Cerebellar cortex (tissue), 1 donor: ENCODE measurements at regions not wholly inside any gene's neighbourhood (a gene's known extent, or its start where the extent isn't known, plus 50 kb on each side); places are given as distances from the start of the nearest gene placed in this dataset.
"Not testable (repeated sequence)": the region's sequence is repeated elsewhere in the genome, so short reads cannot be mapped to it uniquely, and the experiment has no call there.

Experiments used
- DNase-seq: peaks from one replicate; pipeline ENCODE4 v3.0.0-alpha.2; 2015; ENCODE audit warnings: low spot score

DNA sequence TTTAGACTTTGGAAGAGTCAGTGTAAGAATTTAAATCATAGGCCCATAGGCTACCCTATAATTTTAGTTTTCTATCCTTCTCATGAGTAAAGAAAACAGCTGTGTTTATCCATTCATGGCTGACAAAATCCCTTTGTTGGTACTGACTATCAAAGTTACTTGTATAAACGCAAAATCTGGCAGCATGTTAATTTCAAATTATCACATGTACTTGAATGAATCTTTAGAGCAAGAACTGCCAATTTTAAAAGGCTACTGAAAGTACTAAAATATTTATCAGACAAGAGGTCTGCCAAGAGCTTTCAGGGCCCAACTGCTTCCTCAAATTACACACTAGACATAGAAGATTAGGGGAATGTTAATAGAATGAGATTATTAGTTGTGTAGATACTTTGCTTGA is 66.6 kb downstream of the MYL12B start:
- no peak for DNase-seq

DNA sequence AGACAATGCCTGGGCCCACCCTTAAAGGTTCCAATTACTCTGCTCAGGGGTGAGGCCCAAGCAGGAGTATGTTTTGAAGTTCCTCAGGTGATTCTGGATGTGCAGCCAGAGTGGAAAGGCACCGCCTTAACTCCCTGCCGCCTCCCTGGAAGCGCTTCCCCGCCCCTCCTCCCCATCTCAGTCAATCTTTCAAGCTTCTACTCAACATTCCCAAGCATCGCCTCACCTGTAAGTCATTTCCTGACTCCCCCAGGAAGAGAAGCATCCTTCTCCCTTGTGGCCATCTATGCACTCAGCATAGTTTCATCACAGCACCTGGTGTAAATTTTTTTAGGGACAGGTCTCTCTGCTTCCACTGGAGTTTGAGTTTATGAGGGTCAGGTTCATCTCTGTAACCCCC is 67.5 kb downstream of the MYL12B start:
- DNase-seq = peak; percentile 71

DNA sequence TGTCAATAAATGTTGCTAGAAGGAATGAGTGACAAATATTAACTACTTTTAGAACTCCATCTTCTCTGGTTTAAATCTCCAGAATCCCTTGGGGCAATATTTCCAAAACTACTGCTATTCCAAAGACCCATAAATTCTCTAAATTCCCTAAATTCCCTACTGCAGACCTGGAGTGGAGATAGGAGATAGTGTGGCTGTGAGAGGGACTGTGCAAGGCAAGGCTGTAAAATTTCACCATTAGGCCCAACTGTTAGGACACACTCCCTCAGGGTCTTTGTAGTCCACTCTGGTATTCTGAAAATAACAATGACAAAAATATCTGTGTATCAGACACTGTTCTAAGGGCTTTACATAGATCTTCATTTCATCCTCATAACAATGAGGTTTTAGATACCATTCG is 67.9 kb downstream of the MYL12B start:
- DNase-seq = no peak

DNA sequence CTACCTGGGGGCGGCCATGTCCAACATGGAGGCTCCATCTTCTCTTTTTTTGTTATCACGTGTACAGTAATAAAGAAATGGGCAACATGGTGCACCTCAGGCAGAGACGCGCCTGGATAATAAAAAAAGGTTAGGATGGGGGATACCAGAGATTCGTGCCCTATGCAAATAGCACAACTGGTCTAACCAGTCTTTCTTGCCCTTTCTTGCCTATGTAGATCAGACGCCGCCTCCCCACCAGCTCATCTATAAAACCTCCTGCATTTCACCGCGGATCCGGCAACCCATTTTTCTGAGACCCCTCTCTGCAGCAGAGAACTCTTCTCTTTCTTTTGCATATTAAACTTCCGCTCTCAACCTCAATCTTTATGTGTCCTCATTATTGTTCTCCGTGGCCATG is 68.7 kb downstream of the MYL12B start:
- no peak for DNase-seq

DNA sequence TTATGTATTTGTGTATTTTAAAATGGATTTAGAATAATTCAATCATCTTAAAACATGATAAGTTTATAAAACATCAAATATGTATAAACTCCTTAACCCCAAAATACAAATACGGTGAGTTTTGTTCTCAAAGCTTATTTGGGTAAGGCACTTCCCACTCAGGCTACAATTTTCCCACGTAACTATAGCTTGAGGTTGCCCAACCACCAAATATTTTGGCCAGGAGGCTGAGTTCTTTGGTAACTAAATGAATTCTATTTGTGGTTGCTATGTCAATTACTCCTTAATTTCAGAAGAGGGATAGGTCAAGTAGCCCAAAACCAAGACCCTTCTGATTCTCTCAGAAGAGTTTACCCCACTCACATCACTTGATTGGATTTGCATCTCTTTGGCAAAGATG is 70.4 kb downstream of the MYL12B start:
- DNase-seq = no peak

DNA sequence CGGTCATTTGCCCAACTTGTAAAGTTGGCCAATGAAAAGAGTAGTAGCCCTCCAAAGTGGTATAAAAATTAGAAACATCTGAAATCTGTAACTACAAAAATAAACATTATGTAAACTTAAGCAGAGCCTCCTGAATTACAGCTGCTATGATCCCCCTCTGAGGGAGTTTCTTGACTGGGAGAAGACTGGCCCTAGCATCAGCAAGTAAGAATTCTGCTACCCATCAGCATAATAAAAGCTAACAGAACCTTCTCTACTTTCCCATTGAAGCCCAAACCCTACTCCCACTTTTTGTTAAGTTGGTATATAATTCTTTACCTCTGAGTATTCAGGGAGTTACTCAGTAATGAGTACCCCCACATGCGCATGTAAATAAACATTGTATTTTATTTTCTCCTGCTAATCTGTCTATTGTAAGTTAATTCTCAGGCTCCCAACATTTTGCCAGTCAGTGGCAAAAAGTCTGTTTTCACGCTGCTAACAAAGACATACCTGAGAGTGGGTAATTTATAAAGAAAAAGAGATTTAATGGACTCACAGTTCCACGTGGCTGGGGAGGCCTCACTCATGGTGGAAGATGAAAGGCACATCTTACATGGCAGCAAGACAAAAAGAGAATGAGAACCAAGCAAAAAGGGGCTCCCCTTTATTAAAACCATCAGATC is 71.3 kb downstream of the MYL12B start:
- DNase-seq = no peak

DNA sequence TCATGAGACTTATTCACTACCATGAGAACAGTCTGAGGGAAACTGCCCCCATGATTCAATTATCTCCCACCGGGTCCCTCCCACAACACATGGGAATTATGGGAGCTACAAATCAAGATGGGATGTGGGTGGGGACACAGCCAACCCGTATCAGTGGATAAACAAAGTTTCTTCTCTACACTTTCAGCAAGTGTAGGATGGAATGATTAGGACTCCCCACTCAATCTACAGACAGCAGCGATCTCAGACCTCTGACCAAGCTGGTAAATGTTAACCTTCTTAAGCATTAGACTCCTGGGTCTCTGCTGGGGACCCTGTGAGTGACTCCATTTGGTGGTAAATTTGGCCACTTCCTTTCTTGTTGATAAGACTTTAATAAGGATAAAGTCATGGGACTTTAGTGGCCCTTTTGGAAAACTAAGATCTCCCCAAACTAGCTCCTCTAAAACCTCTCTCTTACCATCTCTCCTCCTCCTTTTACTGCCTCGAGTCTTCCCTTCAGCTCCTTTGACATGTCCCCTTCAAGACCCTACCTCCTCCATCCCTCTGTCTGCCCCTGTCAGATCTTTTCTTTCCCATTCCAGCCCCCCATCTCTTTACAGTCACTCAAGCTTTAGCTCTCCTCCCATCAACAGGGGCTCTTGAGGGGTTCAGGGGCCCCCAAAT is 71.9 kb downstream of the MYL12B start:
- no peak for DNase-seq

DNA sequence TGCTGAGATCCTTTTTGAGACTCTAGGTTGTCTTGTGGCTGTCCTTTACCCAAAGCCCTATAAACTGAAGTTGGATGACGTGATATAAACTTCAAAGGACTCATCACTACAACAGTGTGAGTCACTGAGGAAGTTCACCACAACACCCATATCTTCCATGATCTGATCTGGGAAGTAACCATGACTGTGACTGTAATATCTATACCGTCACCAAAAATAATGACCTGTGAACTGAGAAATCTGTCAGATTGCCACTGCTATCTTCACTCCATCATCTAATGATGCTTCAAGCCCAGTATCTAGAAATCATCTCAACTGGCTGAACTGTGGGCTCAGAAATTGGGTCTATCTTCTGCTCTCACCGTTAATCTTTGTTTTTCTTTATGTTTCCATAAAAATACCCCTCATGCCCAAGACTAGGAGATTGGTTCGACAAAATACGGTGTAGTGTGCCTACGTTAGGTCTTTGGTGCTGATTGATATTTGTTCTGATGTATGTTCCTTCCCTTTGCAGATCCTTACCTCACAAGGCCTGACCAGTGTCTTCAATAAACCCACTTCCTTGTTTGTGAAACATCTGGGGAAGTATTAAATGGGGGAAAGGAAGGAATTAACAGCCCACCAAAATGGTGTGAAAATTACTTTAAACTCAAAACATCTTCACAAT is 78.2 kb downstream of the MYL12B start:
- DNase-seq = no peak

DNA sequence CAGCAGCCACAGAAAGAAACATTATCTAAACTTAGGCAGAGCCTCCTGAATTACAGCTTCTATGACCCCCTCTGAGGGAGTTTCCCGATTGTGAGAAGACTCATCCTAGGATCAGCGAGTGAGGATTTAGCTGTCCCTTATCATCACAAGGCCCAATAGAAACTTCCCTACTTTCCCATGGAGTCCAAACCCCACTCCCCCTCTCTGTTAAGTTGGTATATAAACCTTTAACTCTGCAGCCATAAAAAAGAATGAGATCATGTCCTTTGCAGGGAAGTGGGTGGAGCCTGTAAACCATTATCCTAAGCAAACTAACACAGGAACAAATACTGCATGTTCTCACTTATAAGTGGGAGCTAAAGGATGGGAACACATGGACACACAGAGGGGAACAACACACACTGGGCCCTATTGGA is 78.8 kb downstream of the MYL12B start:
- DNase-seq = no peak

DNA sequence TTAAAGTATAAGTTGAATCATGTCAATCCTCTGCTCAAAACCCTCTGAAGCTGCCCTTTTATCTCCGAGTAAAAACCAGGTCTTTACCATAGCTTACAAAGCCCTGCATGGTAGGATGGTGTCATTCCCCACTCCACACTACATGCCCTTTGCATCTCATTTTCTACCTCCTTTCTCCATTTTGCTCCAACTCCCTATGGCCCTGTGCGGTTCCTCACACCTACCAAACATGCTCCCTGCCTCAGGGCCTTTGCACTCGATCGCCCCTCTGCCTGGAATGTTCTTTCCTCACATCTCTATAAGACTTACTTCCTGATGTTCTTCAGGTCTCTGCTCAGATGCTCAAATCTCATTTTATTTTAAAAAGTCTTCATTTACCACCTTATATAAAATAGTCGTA is 80.7 kb downstream of the MYL12B start:
- no peak for DNase-seq

DNA sequence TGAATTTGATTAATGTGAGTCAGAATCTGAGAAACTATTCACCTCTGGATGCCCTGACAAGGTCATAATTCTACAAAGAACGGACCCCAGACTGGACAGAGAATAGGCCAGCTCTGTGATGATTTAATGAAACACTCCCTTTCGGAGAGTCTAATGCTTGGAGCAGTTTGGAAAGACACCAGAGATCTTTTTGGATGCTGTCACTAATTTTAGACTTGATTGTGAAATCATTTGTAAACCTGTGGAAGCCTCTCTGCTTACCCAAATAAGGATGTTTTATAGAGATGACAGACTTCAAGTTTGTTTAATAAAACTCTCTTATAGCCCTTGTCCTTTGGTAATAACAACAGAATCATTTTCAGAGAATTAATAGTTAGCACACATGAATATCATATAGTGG is 83.5 kb downstream of the MYL12B start:
- DNase-seq = no peak

DNA sequence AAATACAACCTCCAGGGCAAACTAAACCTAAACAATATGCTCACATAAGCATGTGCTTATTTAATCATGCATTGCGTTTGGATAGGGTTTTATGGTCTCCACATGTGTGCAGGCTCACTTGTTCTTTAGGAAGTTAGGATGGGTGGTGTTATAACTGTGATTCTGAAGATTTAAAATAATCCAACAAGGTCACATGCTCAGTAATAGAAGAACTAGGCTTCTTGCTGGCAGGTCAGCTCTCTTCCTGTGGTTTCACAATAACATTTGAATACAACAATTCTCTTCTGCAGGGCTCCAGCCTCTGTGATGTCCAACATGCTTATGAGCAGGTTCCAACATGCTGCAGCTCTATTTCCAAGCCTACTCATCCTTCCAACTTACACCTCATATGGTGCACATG is 84.0 kb downstream of the MYL12B start:
- DNase-seq = no peak

DNA sequence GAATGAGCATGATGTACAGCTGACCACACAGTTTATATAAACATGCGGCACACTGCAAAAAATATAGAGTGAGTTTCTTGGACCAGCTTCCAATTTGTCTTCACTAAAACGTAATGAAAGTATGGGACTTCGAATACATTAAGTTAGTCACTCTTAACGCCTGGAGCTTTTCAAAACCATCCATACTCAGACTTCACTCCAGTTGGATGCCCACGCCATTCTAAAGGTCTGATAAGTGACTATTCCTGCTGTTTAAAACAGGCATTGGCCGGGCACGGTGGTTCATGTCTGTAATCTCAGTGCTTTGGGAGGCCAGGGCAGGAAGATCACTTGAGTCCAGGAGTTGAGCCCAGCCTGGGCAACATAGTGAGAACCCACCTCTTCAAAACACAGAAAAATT is 84.6 kb downstream of the MYL12B start:
- DNase-seq = no peak

DNA sequence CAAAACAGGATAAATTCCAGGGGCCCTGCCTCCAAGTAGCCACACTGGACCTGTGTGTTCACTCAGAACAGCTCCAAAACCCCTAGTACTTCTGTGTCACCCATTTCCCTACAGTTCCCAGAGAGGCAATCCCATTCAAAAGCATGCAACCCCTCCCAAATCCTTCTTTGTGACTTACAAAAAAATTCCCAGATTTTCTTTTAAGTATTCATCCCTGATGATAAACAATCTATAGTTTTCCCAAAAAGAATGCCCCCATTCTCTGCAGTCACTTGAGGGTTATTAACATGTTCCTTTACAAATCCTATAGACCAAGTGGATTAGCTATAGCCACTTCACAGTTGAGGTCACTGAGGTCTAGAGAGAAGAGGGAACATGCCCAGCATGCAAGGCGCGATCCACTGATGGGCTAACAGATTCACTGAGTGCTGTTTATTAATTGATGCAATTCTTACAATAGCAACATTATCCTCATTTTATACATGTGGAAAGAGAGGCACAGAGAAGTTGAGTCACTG is 85.4 kb downstream of the MYL12B start:
- DNase-seq = no peak

DNA sequence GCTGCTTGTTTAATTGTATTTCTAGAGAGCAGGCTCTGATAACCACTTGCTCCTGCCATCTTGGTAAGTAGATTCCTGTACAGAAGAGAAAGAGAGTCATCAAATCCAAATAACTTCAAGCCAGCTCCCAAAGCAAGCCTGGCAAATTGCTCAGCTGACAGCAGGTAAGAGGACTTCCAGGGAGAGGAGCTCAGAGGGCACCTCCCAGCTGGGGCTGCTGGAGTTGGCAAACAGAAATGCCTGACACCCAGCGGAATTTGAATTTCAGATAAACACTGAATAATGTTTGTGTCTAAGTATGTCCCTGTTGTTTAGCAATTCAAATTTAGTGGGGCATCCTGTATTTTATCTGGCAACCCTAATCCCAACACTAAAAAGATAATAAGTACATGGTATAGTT is 86.2 kb downstream of the MYL12B start:
- no peak for DNase-seq

DNA sequence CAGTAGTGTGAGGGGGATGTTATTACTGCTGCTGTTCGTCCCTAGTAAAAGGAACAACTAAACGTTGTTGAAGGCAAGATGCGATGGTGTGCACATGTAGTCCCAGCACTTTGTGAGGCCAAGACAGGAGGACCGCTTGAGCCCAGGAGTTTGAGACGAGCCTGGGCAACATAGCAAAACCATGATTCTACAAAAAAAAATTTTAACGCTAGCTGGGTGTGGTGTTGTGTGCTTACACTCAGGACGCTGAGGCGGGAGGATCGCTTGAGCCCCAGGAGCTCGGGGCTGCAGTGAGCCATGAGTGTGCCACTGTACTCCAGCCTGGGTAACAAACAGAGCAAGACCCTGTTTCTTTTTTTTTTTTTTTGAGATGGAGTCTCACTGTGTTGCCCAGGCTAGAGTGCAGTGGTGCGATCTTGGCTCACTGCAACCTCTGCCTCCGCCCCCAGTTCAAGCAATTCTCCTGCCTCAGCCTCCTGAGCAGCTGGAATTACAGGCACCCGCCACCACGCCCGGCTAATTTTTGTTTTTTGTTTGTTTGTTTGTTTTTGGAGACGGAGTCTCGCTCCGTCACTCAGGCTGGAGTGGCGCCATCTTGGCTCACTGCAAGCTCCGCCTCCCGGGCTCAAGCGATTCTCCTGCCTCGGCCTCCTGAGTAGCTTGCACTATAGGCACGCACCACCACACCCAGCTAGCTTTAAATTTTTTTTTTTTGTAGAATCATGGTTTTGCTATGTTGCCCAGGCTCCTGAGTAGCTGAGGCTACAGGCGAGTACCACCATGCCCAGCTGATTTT is 87.3 kb downstream of the MYL12B start:
- not testable (repeated sequence) for DNase-seq

DNA sequence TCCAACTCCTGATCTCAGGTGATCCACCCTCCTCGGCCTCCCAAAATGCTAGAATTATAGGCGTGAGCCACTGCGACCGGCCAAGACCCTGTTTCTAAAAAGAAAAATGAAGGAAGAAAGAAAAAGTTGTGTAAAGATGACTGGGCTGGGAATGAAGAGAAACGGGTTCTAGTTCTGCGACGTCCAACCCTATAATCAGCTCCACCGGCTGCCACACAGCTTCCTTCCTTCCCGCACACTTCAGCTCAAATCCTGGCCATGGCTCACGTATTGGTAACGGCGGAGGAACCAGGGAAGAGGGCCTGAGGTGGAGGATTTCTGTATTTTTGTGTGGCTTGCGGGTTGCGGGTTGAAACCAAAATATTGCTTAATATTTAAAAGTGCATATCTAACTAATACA is 88.1 kb downstream of the MYL12B start:
- DNase-seq = no peak

DNA sequence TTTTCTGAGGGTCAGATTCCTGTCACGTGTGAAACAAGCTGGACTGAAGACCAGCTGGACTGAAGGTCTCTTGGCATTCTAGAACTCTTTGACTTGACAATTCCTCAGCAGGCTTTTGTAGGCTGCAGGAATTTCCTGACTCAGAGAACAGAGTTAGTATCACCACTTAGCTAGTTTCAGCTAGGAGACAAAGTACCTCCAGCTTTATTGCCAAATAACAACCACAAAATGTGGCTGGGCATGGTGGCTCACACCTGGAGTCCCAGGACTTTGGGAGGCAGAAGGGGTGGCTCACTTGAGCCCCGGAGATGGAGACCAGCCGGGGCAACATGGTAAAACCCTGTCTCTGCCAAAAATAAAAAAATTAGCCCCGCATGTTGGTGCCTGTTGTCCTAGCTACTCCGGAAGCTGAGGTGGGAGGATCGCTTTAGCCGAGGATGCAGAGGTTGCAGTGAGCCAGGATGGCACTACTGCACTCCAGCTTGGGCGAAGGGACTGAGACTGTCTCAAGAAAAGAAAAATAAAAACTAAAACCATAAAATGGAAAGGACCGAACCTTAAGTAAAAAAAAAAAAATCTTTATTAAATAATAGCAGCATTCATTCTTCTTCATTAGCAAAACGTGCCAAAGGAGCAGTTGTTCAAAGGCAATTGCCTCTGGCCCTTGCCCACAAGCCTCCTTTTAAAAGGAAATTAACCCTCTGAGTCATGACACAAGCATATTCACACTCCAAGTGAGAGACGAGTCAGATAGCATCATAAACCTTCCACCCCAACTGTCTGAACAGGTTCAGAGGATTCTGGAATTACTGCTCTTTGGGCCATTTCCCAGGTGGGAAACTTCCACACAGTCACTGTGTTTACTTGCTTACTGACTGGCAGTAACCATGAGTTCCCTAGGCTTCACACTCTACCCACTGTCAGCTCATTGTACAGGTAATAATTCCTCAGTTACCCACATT is 88.9 kb downstream of the MYL12B start:
- no peak for DNase-seq

DNA sequence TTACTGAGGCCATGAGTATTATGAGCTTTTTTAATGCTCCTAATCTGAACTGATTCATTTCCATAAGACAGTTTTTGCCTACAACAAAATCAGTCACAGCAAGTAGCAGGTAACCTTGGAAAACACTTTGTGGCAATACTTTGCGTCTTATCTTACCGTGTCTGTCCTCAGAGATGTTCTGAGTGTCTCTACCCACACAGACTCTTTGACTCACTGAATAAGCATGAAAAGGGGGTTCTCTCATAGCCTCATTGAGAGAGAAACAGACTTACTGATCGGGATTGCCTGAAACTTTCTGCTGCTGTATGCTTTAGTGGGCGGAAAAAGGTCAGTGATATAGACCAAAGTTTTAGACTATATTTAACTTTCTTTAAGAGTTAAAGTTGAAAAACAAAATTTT is 92.6 kb downstream of the MYL12B start:
- no peak for DNase-seq

DNA sequence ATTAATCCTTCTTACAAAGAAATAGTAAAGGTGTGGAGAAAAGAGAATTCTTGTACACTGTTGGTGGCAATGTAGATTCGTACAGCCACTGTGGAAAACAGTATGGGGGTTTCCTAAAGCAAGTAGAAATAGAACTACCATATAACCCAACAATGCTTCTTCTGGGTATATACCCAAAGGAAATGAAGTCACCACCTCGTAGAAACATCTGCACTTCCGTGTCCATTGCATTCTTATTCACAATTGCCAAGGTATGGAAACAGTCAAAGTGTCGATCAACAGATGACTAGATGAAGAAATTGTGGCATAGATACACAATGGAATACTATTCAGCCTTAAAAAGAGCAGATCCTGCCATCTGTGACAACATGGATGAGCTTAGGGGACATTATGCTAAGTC is 93.4 kb upstream of the TGIF1 start:
- no peak for DNase-seq

DNA sequence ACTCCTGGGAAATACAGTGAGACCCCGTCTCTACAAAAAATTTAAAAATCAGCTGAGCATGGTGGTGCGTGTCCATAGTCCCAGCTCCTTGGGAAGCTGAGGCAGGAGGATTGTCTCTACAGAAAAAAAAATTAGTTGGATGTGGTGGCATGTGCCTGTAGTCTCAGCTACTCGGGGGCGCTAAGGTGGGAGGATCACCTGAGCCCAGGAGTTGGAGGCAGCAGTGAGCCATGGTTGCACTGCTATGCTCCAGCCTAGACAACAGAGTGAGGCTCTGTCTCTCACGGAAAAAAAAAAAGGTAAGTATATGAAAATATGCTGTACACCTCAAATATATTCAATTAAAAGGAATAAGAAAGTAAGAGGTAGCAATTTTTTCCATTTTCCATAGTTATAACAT is 92.5 kb upstream of the TGIF1 start:
- DNase-seq = no peak
